Activated effector memory CD4-positive, alpha-beta T cell treated with Interleukin-2 at 50 U/mL for 16 hours (primary cell): ENCODE measurements at regions not wholly inside any gene's neighbourhood (a gene's known extent, or its start where the extent isn't known, plus 50 kb on each side); places are given as distances from the start of the nearest gene placed in this dataset.

Experiments
- DNase-seq: peaks from one replicate; pipeline ENCODE4 v3.0.0-alpha.2; 2020

GRCh38 chr17:65442691-65443090, 118.8 kb downstream of the AXIN2 start:
- DNase-seq = no peak

- DNase-seq = no peak
Measured at GRCh38 chr17:65442250-65442649, 119.2 kb downstream of the AXIN2 start.

GRCh38 chr17:65441053-65441605, 120.3 kb downstream of the AXIN2 start:
- no peak for DNase-seq

GRCh38 chr17:65438708-65439294, 122.6 kb downstream of the AXIN2 start:
- no peak for DNase-seq

GRCh38 chr17:65438173-65438572, 123.3 kb downstream of the AXIN2 start:
- DNase-seq = no peak

- no peak for DNase-seq
Measured at GRCh38 chr17:65436871-65437270, 124.6 kb downstream of the AXIN2 start.

GRCh38 chr17:65434878-65435277, 126.6 kb downstream of the AXIN2 start:
- DNase-seq = no peak

- DNase-seq = no peak
Measured at GRCh38 chr17:65434251-65434650, 127.2 kb downstream of the AXIN2 start.

- no peak for DNase-seq
Measured at GRCh38 chr17:65433592-65433991, 127.9 kb downstream of the AXIN2 start.

- no peak for DNase-seq
Measured at GRCh38 chr17:65433157-65433556, 128.3 kb downstream of the AXIN2 start.

GRCh38 chr17:65431116-65431515, 130.3 kb downstream of the AXIN2 start:
- no peak for DNase-seq

- no peak for DNase-seq
Measured at GRCh38 chr17:65430209-65430833, 131.1 kb downstream of the AXIN2 start.

- no peak for DNase-seq
Measured at GRCh38 chr17:65423346-65424140, 137.9 kb downstream of the AXIN2 start.

GRCh38 chr17:65418622-65419021, 142.8 kb downstream of the AXIN2 start:
- DNase-seq = no peak

GRCh38 chr17:65417406-65418221, 143.8 kb downstream of the AXIN2 start:
- DNase-seq = no peak

GRCh38 chr17:65415991-65416390, 145.5 kb downstream of the AXIN2 start:
- DNase-seq = no peak

- DNase-seq = no peak
Measured at GRCh38 chr17:65413390-65413789, 148.1 kb downstream of the AXIN2 start.

GRCh38 chr17:65409381-65409780, 152.1 kb downstream of the AXIN2 start:
- no peak for DNase-seq

- DNase-seq = no peak
Measured at GRCh38 chr17:65408050-65408449, 153.4 kb downstream of the AXIN2 start.

- no peak for DNase-seq
Measured at GRCh38 chr17:65407017-65407416, 154.4 kb downstream of the AXIN2 start.

GRCh38 chr17:65406552-65406951, 154.9 kb downstream of the AXIN2 start:
- DNase-seq = no peak

- DNase-seq = no peak
Measured at GRCh38 chr17:65405563-65405962, 155.9 kb downstream of the AXIN2 start.

GRCh38 chr17:65404761-65405160, 156.7 kb downstream of the AXIN2 start:
- DNase-seq = no peak
